HCT116 (cell line): ENCODE measurements at regions not wholly inside any gene's neighbourhood (a gene's known extent, or its start where the extent isn't known, plus 50 kb on each side); places are given as distances from the start of the nearest gene placed in this dataset.

ENCODE experiments used
- ATAC-seq: fragments of 200-7000 bp; cut with Tn5 transposase; 2 replicates; pipeline ENCODE4 v1.9.1; 2020; ENCODE audit warnings: mild to moderate bottlenecking, moderate library complexity
- BruUV-seq: library from RNA; stranded (reverse); fragments of 400-500 nt; replicated peaks from 2 replicates; lab custom pipeline; 2021; lab: Mats Ljungman, UMichigan
- CTCF ChIA-PET: fragments of 300-600 bp; sonication (Branson Sonifier 250); formaldehyde crosslinking; loops from one replicate; lab custom pipeline; 2021; ENCODE audit warnings: antibody characterized with exemption; lab: Charles Lee
- POLR2A ChIA-PET: fragments of 300-600, 350-600 bp; sonication (Branson Sonifier 250); formaldehyde crosslinking; loops from one replicate; lab custom pipeline; 2021; ENCODE audit warnings: antibody characterized with exemption; lab: Charles Lee
- RAD21 ChIA-PET, 2 experiments: fragments of 300-600 bp; sonication (Branson Sonifier 250); formaldehyde crosslinking; loops; one replicate each; lab custom pipeline; 2023; ENCODE audit warnings: low total read pairs in 2 of 2; ENCODE audit not compliant: uncharacterized antibody in 2 of 2, unreplicated experiment in 2 of 2, low non-redundant PET in 1 of 2; lab: Charles Lee
- DNase-seq: peaks from one replicate; pipeline ENCODE4 v3.0.0-alpha.2; 2010; ENCODE audit warnings: low read depth, low spot score
- H2AFZ ChIP-seq: fragments of 200-600 bp; shearing (Covaris generic), sonication (generic); 2 replicates; pipeline ENCODE4 v1.6.1; 2017; ENCODE audit warnings: low read depth, mixed run types, mixed read lengths, antibody characterized with exemption, low read length; ENCODE audit not compliant: poor library complexity, severe bottlenecking
- H3K27ac ChIP-seq: 2 replicates; pipeline ENCODE4 v1.5.1; 2012; ENCODE audit warnings: low read depth, low read length
- H3K27me3 ChIP-seq: fragments of 200-600 bp; sonication (generic); 2 replicates; pipeline ENCODE4 v1.6.1; 2016; ENCODE audit warnings: mixed run types, low read length, mixed read lengths; ENCODE audit not compliant: insufficient read depth
- H3K36me3 ChIP-seq, 2 experiments: fragments of 200-500 bp in 1 of 2; fragments of 200-600 bp in 1 of 2; sonication (Bioruptor generic) in 1 of 2; sonication (generic) in 1 of 2; 2 replicates each; pipeline versions ENCODE4 v1.5.1 to v1.6.1; 2014 to 2016; ENCODE audit warnings: low read length in 2 of 2, inconsistent platforms in 1 of 2, mixed read lengths in 1 of 2, mixed run types in 1 of 2; ENCODE audit not compliant: insufficient read depth in 2 of 2, control insufficient read depth in 1 of 2
- H3K4me1 ChIP-seq, 2 experiments: fragments of 200-600 bp in 1 of 2; sonication (generic) in 1 of 2; 2 replicates each; pipeline versions ENCODE4 v1.5.1 to v1.6.1; 2012 to 2017; ENCODE audit warnings: low read length in 2 of 2, inconsistent platforms in 1 of 2, mild to moderate bottlenecking in 1 of 2, mixed read lengths in 1 of 2, mixed run types in 1 of 2, moderate library complexity in 1 of 2; ENCODE audit not compliant: insufficient read depth in 2 of 2, control insufficient read depth in 1 of 2
- H3K4me2 ChIP-seq: fragments of 200-600 bp; sonication (generic); 2 replicates; pipeline ENCODE4 v1.6.1; 2017; ENCODE audit warnings: mixed run types, low read length, mixed read lengths
- H3K4me3 ChIP-seq, 2 experiments: fragments of 200-600 bp in 1 of 2; sonication (generic) in 1 of 2; replicated peaks in 1 of 2; 2 replicates each; pipeline ENCODE4 v1.5.1; 2011 to 2016; ENCODE audit warnings: low read length in 2 of 2, control low read depth in 1 of 2, low read depth in 1 of 2, mild to moderate bottlenecking in 1 of 2, mixed read lengths in 1 of 2, mixed run types in 1 of 2
- H3K79me2 ChIP-seq: fragments of 200-600 bp; sonication (generic); 2 replicates; pipeline ENCODE4 v1.6.1; 2017; ENCODE audit warnings: mild to moderate bottlenecking, mixed run types, low read length, moderate library complexity, mixed read lengths; ENCODE audit not compliant: insufficient read depth
- H3K9ac ChIP-seq: fragments of 200-600 bp; sonication (generic); 2 replicates; pipeline ENCODE4 v1.6.1; 2016; ENCODE audit warnings: low read length, mixed read lengths
- H3K9me2 ChIP-seq: fragments of 200-600 bp; sonication (generic), shearing (Covaris generic); 2 replicates; pipeline ENCODE4 v1.6.1; 2017; ENCODE audit warnings: mixed run types, mild to moderate bottlenecking, moderate library complexity; ENCODE audit not compliant: insufficient read depth
- H3K9me3 ChIP-seq, 2 experiments: fragments of 200-500 bp in 1 of 2; fragments of 200-600 bp in 1 of 2; sonication (Bioruptor generic) in 1 of 2; sonication (generic) in 1 of 2; 2 replicates each; pipeline ENCODE4 v1.6.1; 2014 to 2017; ENCODE audit warnings: low read length in 2 of 2, mixed read lengths in 2 of 2, inconsistent platforms in 1 of 2, low read depth in 1 of 2, mild to moderate bottlenecking in 1 of 2, mixed run types in 1 of 2, moderate library complexity in 1 of 2; ENCODE audit not compliant: control insufficient read depth in 1 of 2, insufficient read depth in 1 of 2
- H4K20me1 ChIP-seq: fragments of 200-600 bp; sonication (generic), shearing (Covaris generic); 2 replicates; pipeline ENCODE4 v1.6.1; 2017; ENCODE audit warnings: mixed run types, mild to moderate bottlenecking, moderate library complexity; ENCODE audit not compliant: insufficient read depth
- ATF3 ChIP-seq: IDR thresholded peaks from 2 replicates; pipeline ENCODE4 v1.6.1; 2012
- CBX3 ChIP-seq: IDR thresholded peaks from 2 replicates; pipeline ENCODE4 v1.6.1; 2012; ENCODE audit warnings: low read depth
- ELF1 ChIP-seq: IDR thresholded peaks from 2 replicates; pipeline ENCODE4 v1.6.1; 2012; ENCODE audit warnings: low read depth, borderline replicate concordance
- EZH2 ChIP-seq: fragments of 200-600 bp; sonication (generic); IDR thresholded peaks from 2 replicates; pipeline ENCODE4 v1.6.1; 2017; ENCODE audit warnings: antibody characterized with exemption, mixed run types
- EZH2phosphoT487 ChIP-seq: fragments of 200-600 bp; IDR thresholded peaks from 2 replicates; pipeline ENCODE4 v1.6.1; 2018; ENCODE audit warnings: antibody characterized with exemption, borderline replicate concordance
- FOSL1 ChIP-seq: IDR thresholded peaks from 2 replicates; pipeline ENCODE4 v1.6.1; 2012; ENCODE audit warnings: low read depth
- JUND ChIP-seq: IDR thresholded peaks from 2 replicates; pipeline ENCODE4 v1.6.1; 2012
- MAX ChIP-seq: IDR thresholded peaks from 2 replicates; pipeline ENCODE4 v1.6.1; 2012
- SIN3A ChIP-seq: IDR thresholded peaks from 2 replicates; pipeline ENCODE4 v1.6.1; 2012; ENCODE audit warnings: low read depth
- SP1 ChIP-seq: IDR thresholded peaks from 2 replicates; pipeline ENCODE4 v1.6.1; 2012; ENCODE audit warnings: low read depth
- SRF ChIP-seq: IDR thresholded peaks from 2 replicates; pipeline ENCODE4 v1.6.1; 2012; ENCODE audit warnings: low read depth
- intact Hi-C: fragments of 100-400 bp; cut with micrococcal nuclease; formaldehyde crosslinking; loops from 2 replicates; pipeline ENCODE4 v1.10.0; 2022

- no peak overlapping the region for H3K4me2 ChIP-seq
- ATAC-seq = no peak
- no peaks in the 10 kb centered on the region for H4K20me1 ChIP-seq
- no peaks in the 10 kb centered on the region for H3K36me3 ChIP-seq
- CTCF ChIA-PET = no interaction called here
- no peak overlapping the region for H3K27ac ChIP-seq
- no peaks in the 10 kb centered on the region for H3K79me2 ChIP-seq
- POLR2A ChIA-PET = no interaction called here
- H3K9me3 ChIP-seq = no peaks in the 10 kb centered on the region
- DNase-seq = no peak
- H3K4me1 ChIP-seq = no peaks in the 10 kb centered on the region
- TF ChIP-seq SRF = no peak
- TF ChIP-seq, all 23 proteins: peak for 0
- H2AFZ ChIP-seq = no peak overlapping the region
- intact Hi-C loops = no loop called here
- H3K9me2 ChIP-seq = no peaks in the 10 kb centered on the region
- no peaks in the 10 kb centered on the region; the same call in 1 of the 2 replicates for H3K27me3 ChIP-seq
- BruUV-seq = no TSS peak
- H3K9ac ChIP-seq = no peak overlapping the region
- no peak overlapping the region for H3K4me3 ChIP-seq
- RAD21 ChIA-PET = no interaction called here
Measured at GRCh38 chr4:79653871-79654270, 245.8 kb upstream of the GK2 start.

GRCh38 chr4:79652738-79653137 lies 244.7 kb upstream of the GK2 start:
- Histone ChIP-seq H3K79me2 (no peaks in the 10 kb centered on the region), H4K20me1 (no peaks in the 10 kb centered on the region), H2AFZ (no peak overlapping the region), H3K4me2 (no peak overlapping the region), H3K9me2 (no peaks in the 10 kb centered on the region), H3K9me3 (no peaks in the 10 kb centered on the region), H3K4me1 (no peaks in the 10 kb centered on the region), H3K4me3 (no peak overlapping the region), H3K36me3 (no peaks in the 10 kb centered on the region), H3K9ac (no peak overlapping the region), H3K27ac (no peak overlapping the region), H3K27me3 (no peaks in the 10 kb centered on the region; the same call in 1 of the 2 replicates)
- BruUV-seq = no TSS peak
- ATAC-seq (no peak), DNase-seq (no peak)
- intact Hi-C loops = no loop called here
- TF ChIP-seq EZH2phosphoT487 = no peak
- no peak for TF ChIP-seq CBX3
- ChIA-PET RAD21 (no interaction called here), POLR2A (no interaction called here), CTCF (no interaction called here)

GRCh38 chr4:79652232-79652631 lies 244.2 kb upstream of the GK2 start:
- no peaks in the 10 kb centered on the region; the same call in 1 of the 2 replicates for H3K27me3 ChIP-seq
- TF ChIP-seq JUND (no peak), SP1 (no peak), ATF3 (no peak), EZH2phosphoT487 (no peak), SIN3A (no peak), SRF (no peak), FOSL1 (no peak), ELF1 (no peak), EZH2 (no peak), MAX (no peak)
- no peaks in the 10 kb centered on the region for H3K9me2 ChIP-seq
- H3K36me3 ChIP-seq = no peaks in the 10 kb centered on the region
- ChIA-PET POLR2A (no interaction called here), RAD21 (no interaction called here), CTCF (no interaction called here)
- no peak overlapping the region for H3K9ac ChIP-seq
- DNase-seq (no peak), ATAC-seq (no peak)
- H3K79me2 ChIP-seq = no peaks in the 10 kb centered on the region
- intact Hi-C loops = no loop called here
- H3K4me1 ChIP-seq = no peaks in the 10 kb centered on the region
- no peak overlapping the region for H3K4me3 ChIP-seq
- H3K4me2 ChIP-seq = no peak overlapping the region
- H4K20me1 ChIP-seq = no peaks in the 10 kb centered on the region
- H3K27ac ChIP-seq = no peak overlapping the region
- no peak overlapping the region for H2AFZ ChIP-seq
- H3K9me3 ChIP-seq = no peaks in the 10 kb centered on the region
- BruUV-seq = no TSS peak
